Left ventricle myocardium inferior (tissue), 1 donor: ENCODE measurements at regions not wholly inside any gene's neighbourhood (a gene's known extent, or its start where the extent isn't known, plus 50 kb on each side); places are given as distances from the start of the nearest gene placed in this dataset.
"Not testable (repeated sequence)": the region's sequence is repeated elsewhere in the genome, so short reads cannot be mapped to it uniquely, and the experiment has no call there.

ENCODE experiments used
- DNase-seq: peaks from one replicate; pipeline ENCODE4 v3.0.0-alpha.2; 2020
- H3K27ac ChIP-seq: fragments of 200-600 bp; replicated peaks from 2 replicates; pipeline ENCODE4 v1.8.0; 2021
- H3K27me3 ChIP-seq: fragments of 200-600 bp; 2 replicates; pipeline ENCODE4 v1.8.0; 2021; ENCODE audit warnings: low read depth
- H3K36me3 ChIP-seq: fragments of 200-600 bp; 2 replicates; pipeline ENCODE4 v1.8.0; 2021
- H3K4me1 ChIP-seq: fragments of 200-600 bp; 2 replicates; pipeline ENCODE4 v1.8.0; 2021
- H3K4me3 ChIP-seq: fragments of 200-600 bp; 2 replicates; pipeline ENCODE4 v1.8.0; 2021; ENCODE audit warnings: mild to moderate bottlenecking, moderate library complexity
- H3K9me3 ChIP-seq: fragments of 200-600 bp; replicated peaks from 2 replicates; pipeline ENCODE4 v1.8.0; 2021
- intact Hi-C: fragments of 100-400 bp; cut with micrococcal nuclease; formaldehyde crosslinking; loops from one replicate; pipeline ENCODE4 v1.11.0; 2022
- TF ChIP-seq, protein P1 (sequence below): fragments of 200-600 bp; IDR thresholded peaks from 2 replicates; pipeline ENCODE4 v1.8.0; 2021; ENCODE audit warnings: antibody characterized with exemption, mild to moderate bottlenecking, borderline replicate concordance
- donor health status: DM: no; HTN: yes; CAD: no; lungs with severe emphysema.

DNA sequence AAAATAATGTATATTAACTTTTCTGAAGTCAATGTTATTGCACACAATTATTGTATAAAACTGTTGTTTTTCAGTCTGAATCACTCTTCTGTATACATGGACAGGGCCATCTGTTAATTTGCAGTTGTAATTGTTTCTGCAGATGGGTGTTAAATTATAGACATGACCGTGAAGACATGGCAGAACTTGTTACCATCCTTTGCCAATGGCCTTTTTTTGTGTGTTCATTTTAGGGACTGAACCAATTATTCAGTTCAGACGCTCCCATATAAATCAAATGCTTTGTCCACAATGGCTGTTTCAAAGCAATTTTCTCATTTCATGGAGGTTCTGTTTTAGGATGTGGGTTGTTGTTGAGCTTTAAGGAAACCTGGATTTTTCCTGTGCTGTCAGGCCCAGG lies 533.7 kb downstream of the DOK5 start:
- intact Hi-C loops, result loop anchor here (10.0 kb wide), 1 partner anchor 56 kb away; no protein-coding TSS in a partner anchor
- H3K27me3 ChIP-seq, result no peaks in the 10 kb centered on the region
- H3K4me3 ChIP-seq, result no peak overlapping the region
- peaks cover 3% of the 10 kb centered on the region for H3K4me1 ChIP-seq
- no peak overlapping the region for H3K27ac ChIP-seq
- no peaks in the 10 kb centered on the region for H3K36me3 ChIP-seq
- H3K9me3 ChIP-seq, result no peaks in the 10 kb centered on the region
- TF ChIP-seq, protein P1, sequence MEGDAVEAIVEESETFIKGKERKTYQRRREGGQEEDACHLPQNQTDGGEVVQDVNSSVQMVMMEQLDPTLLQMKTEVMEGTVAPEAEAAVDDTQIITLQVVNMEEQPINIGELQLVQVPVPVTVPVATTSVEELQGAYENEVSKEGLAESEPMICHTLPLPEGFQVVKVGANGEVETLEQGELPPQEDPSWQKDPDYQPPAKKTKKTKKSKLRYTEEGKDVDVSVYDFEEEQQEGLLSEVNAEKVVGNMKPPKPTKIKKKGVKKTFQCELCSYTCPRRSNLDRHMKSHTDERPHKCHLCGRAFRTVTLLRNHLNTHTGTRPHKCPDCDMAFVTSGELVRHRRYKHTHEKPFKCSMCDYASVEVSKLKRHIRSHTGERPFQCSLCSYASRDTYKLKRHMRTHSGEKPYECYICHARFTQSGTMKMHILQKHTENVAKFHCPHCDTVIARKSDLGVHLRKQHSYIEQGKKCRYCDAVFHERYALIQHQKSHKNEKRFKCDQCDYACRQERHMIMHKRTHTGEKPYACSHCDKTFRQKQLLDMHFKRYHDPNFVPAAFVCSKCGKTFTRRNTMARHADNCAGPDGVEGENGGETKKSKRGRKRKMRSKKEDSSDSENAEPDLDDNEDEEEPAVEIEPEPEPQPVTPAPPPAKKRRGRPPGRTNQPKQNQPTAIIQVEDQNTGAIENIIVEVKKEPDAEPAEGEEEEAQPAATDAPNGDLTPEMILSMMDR, result no peak
- DNase-seq, result no peak

DNA sequence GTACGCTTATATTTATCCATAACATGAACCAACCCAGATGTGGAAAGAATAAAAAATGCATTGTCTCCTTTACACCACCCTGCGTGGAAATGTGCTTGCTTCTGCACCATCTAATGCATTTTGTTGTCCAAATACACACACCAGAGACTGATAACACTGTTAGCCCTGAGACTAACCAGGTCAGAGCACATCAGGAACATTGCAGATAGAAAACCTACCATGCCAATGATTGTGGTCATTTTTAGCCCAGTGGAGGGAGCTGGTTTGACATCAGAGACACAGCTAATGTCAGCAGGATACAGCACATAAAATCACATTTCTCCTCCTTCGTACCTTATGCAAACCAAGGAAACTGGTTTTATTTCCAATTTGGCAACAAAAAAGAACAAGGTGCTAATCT lies 528.7 kb downstream of the DOK5 start:
- intact Hi-C loops, result loop anchor here (10.0 kb wide), 1 partner anchor 61 kb away; no protein-coding TSS in a partner anchor
- TF ChIP-seq, protein P1, result peak; percentile 47
- DNase-seq, result no peak

DNA sequence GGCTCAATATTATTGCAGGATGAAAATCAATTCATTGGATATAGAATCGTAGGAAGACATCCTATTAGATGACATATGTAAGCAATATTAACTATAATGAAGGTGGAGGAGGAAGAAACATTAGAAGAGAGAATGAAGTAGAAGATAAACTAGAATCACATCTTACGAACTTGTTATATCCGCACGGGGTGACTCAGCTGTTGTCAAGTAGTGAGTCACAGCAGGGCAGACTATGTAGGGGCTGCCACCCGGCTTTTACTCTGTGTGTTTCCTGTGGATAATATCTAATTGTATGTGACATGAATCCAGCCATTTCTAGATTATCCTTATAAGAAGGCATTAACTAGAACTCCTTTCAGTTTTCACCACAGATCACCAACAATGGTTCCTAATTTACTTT lies 520.2 kb downstream of the DOK5 start:
- Histone ChIP-seq H3K4me3 (no peak overlapping the region), H3K4me1 (no peaks in the 10 kb centered on the region), H3K27me3 (peaks cover 3% of the 10 kb centered on the region), H3K27ac (no peak overlapping the region), H3K9me3 (no peaks in the 10 kb centered on the region), H3K36me3 (no peaks in the 10 kb centered on the region)
- TF ChIP-seq, protein P1, result no peak
- intact Hi-C loops, result no loop called here
- no peak for DNase-seq

More for the DNA sequence above, 528.7 kb downstream of the DOK5 start:
- H3K36me3 ChIP-seq, result no peaks in the 10 kb centered on the region
- H3K4me1 ChIP-seq, result peaks cover 3% of the 10 kb centered on the region
- H3K4me3 ChIP-seq, result no peak overlapping the region
- H3K27me3 ChIP-seq, result no peaks in the 10 kb centered on the region
- no peak overlapping the region for H3K27ac ChIP-seq
- no peaks in the 10 kb centered on the region for H3K9me3 ChIP-seq

DNA sequence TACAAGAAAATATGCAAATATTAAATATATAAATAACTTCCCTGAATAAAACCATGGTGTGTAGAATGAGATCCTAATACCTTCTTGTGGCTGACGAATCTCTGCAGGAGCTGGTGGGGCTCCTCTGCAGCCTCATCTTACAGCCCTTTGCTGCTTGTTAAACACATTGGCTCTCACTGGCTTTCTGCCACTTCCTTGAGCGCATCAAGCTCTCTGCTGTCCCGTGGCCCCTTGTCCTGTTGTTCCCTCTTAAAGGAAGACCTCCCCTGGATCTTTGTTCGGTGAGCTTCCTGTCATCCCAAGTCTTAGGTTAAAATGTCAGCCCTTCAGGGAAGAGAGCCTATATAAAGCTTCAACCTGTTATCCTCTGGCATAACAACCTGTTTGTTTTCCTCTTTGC lies 519.6 kb downstream of the DOK5 start:
- H3K4me1 ChIP-seq, result no peaks in the 10 kb centered on the region
- DNase-seq, result no peak
- H3K27me3 ChIP-seq, result peaks cover 3% of the 10 kb centered on the region
- intact Hi-C loops, result no loop called here
- no peaks in the 10 kb centered on the region for H3K36me3 ChIP-seq
- TF ChIP-seq, protein P1, result no peak
- no peaks in the 10 kb centered on the region for H3K9me3 ChIP-seq
- H3K4me3 ChIP-seq, result no peak overlapping the region
- H3K27ac ChIP-seq, result no peak overlapping the region

DNA sequence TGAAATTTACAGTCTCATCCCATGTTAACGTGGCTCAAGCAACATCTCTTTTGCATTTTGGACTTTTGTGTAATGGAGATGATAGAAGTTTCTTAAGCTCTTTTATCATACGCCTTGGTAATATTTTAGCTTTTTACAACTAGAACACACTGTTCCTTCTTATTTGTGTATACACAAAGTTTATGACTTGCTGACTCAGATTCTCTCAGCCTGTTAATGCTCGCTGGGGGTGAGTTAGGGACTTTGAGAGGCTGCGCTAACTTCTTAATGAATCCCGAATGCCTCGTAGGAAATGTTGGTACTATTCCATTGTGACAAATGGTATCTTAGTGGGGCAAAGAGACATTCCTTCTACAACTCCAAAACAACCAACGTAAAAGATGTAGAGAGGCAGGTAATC lies 509.7 kb downstream of the DOK5 start:
- Histone ChIP-seq H3K4me1 (no peaks in the 10 kb centered on the region), H3K4me3 (no peak overlapping the region), H3K36me3 (no peaks in the 10 kb centered on the region), H3K9me3 (no peaks in the 10 kb centered on the region), H3K27ac (no peak overlapping the region), H3K27me3 (no peaks in the 10 kb centered on the region)
- TF ChIP-seq, protein P1, result no peak
- DNase-seq, result no peak
- intact Hi-C loops, result no loop called here

DNA sequence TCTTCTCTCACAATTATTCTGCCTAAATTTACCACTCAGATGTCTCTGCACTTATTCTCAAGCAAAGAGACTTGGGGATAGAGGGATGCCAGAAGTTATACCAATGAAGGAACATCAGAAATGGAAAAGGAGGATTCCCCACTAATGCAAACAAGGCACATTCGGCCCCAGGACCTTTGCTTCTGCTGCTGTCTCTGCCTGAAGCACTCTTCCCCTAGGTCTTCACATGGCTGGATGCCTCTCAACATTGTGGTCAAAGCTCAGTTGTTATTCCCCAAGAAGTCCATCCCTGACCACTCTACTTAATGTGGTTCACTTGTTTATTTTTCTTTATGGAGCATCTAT lies 508.7 kb downstream of the DOK5 start:
- no peaks in the 10 kb centered on the region for H3K9me3 ChIP-seq
- H3K4me1 ChIP-seq, result no peaks in the 10 kb centered on the region
- intact Hi-C loops, result no loop called here
- no peaks in the 10 kb centered on the region for H3K36me3 ChIP-seq
- no peak for DNase-seq
- no peak overlapping the region for H3K4me3 ChIP-seq
- TF ChIP-seq, protein P1, result no peak
- no peaks in the 10 kb centered on the region for H3K27me3 ChIP-seq
- no peak overlapping the region for H3K27ac ChIP-seq

DNA sequence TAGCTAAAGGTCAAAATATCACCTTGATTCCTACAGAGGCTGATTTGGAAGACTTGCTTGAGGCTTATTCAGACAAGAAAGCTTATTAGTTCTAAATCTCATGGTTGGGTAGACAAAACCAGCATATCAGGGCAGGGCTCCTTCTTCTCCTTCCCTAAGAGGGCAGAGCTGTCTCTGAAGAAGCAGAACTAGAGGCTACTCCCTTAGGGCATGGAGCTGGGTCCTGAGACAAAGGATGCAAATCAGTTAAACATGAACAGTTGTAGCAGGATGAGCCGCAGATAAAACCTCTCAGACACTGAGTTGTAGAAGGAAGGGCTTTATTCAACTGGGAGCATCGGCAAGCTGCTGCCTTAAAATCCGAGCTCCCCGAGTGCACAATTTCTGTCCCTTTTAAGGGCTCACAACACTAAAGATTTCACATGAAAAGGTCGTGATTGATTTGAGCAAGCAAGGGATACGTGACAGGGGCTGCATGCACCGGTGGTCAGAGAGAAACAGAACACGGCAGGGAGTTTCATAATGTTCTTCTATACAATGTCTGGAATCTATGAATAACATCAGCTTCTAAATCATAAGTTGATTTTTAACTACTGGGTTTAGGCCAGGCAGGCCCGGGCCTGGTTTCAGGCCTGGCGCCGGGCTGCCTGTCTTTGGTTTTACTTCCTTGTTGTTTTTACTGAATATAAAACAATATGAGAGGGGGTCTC lies 508.2 kb downstream of the DOK5 start:
- H3K27ac ChIP-seq, H3K9me3 ChIP-seq, intact Hi-C loops, DNase-seq, H3K27me3 ChIP-seq, H3K4me1 ChIP-seq, H3K36me3 ChIP-seq, H3K4me3 ChIP-seq: not testable (repeated sequence)
